Mammary epithelial cell (primary cell): ENCODE measurements at regions not wholly inside any gene's neighbourhood (a gene's known extent, or its start where the extent isn't known, plus 50 kb on each side); places are given as distances from the start of the nearest gene placed in this dataset.

ENCODE experiments used
- CTCF ChIP-seq, 2 donors: IDR thresholded peaks in 1 of 2; conservative IDR thresholded peaks in 1 of 2; 2 replicates each; pipeline ENCODE4 v1.5.1; 2011 to 2012; ENCODE audit warnings: inconsistent platforms in 2 of 2, low read length in 2 of 2, mild to moderate bottlenecking in 2 of 2, control low read depth in 1 of 2, low read depth in 1 of 2; ENCODE audit not compliant: insufficient read depth in 1 of 2; ENCODE audit errors: extremely low read depth in 1 of 2
- EZH2 ChIP-seq: IDR thresholded peaks from 2 replicates; pipeline ENCODE4 v1.6.1; 2012; ENCODE audit warnings: low read length, inconsistent platforms, borderline replicate concordance

- no peak for TF ChIP-seq CTCF (conservative IDR thresholded peaks at IDR 0.05 in 1 of 2, IDR thresholded peaks at IDR 0.05 in 1 of 2; ENCODE audit: extremely low read depth in 1 of 2, insufficient read depth in 1 of 2, low read depth in 1 of 2, low read length in 2 of 2)
- TF ChIP-seq EZH2 = no peak
Observed at GRCh38 chr2:240287496-240288086, 147.1 kb upstream of the OTOS start.
